Stomach smooth muscle (tissue), 2 donors: ENCODE measurements at regions not wholly inside any gene's neighbourhood (a gene's known extent, or its start where the extent isn't known, plus 50 kb on each side); places are given as distances from the start of the nearest gene placed in this dataset.

Source experiments
- H3K27ac ChIP-seq: one replicate; pipeline ENCODE4 v1.7.0; 2013; ENCODE audit warnings: mild to moderate bottlenecking, low read length, inconsistent platforms
- H3K27me3 ChIP-seq, 2 donors: one replicate each; pipeline ENCODE4 v1.7.0; 2013; ENCODE audit warnings: low read length in 2 of 2; ENCODE audit not compliant: insufficient read depth in 2 of 2, control insufficient read depth in 1 of 2
- H3K36me3 ChIP-seq, 2 donors: one replicate each; pipeline ENCODE4 v1.7.0; 2013; ENCODE audit warnings: low read length in 2 of 2; ENCODE audit not compliant: control insufficient read depth in 2 of 2, insufficient read depth in 2 of 2
- H3K4me1 ChIP-seq: one replicate; pipeline ENCODE4 v1.7.0; 2013; ENCODE audit warnings: low read length; ENCODE audit not compliant: control insufficient read depth, insufficient read depth
- H3K4me3 ChIP-seq, 2 donors: one replicate each; pipeline ENCODE4 v1.7.0; 2013; ENCODE audit warnings: low read length in 2 of 2
- H3K9ac ChIP-seq, 2 donors: one replicate each; pipeline ENCODE4 v1.7.0; 2013; ENCODE audit warnings: low read length in 2 of 2, mild to moderate bottlenecking in 1 of 2
- H3K9me3 ChIP-seq, 2 donors: one replicate each; pipeline ENCODE4 v1.7.0; 2013; ENCODE audit warnings: low read length in 2 of 2; ENCODE audit not compliant: control insufficient read depth in 2 of 2
- donor health status: healthy.
- donor health status: Pancreatic carcinoma.

GRCh38 chr4:4775493-4776004, 83.9 kb upstream of the MSX1 start:
- no peaks in the 10 kb centered on the region for H3K36me3 ChIP-seq
- no peak overlapping the region for H3K4me3 ChIP-seq
- H3K9me3 ChIP-seq = peaks cover 9 to 11% of the 10 kb centered on the region in 2 donors
- no peaks in the 10 kb centered on the region for H3K4me1 ChIP-seq
- peaks cover 0 to 2% of the 10 kb centered on the region in 2 donors for H3K27me3 ChIP-seq
- H3K9ac ChIP-seq = no peak overlapping the region
- no peak overlapping the region for H3K27ac ChIP-seq

GRCh38 chr4:4772534-4772933, 86.9 kb upstream of the MSX1 start:
- no peak overlapping the region for H3K27ac ChIP-seq
- H3K36me3 ChIP-seq = no peaks in the 10 kb centered on the region
- H3K9ac ChIP-seq = no peak overlapping the region
- H3K4me1 ChIP-seq = no peaks in the 10 kb centered on the region
- H3K9me3 ChIP-seq = peaks cover 0 to 3% of the 10 kb centered on the region in 2 donors
- no peak overlapping the region for H3K4me3 ChIP-seq
- no peaks in the 10 kb centered on the region for H3K27me3 ChIP-seq

GRCh38 chr4:4771160-4771559, 88.3 kb upstream of the MSX1 start:
- Histone ChIP-seq H3K27me3 (no peaks in the 10 kb centered on the region), H3K9ac (no peak overlapping the region), H3K4me1 (no peaks in the 10 kb centered on the region), H3K27ac (no peak overlapping the region), H3K9me3 (peaks cover 4 to 8% of the 10 kb centered on the region in 2 donors), H3K36me3 (no peaks in the 10 kb centered on the region), H3K4me3 (no peak overlapping the region)

DNA sequence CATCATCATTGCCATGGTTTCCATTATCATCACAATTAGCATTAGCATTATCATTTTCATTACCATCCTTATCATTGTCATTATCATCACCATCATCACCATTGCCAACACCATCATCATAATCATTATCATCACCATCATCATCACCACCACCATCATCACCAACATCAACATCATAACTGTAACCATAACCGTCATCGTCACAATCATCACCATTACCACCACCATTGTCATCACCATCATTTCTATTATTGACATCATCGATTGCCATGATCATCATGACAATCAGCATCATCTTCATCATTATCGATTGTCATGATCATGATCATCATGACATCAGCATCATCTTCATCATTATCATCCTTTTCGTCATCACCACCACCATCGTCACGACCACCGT, 88.9 kb upstream of the MSX1 start:
- Histone ChIP-seq H3K9me3 (peaks cover 4 to 8% of the 10 kb centered on the region in 2 donors), H3K27me3 (no peaks in the 10 kb centered on the region), H3K4me1 (no peaks in the 10 kb centered on the region), H3K27ac (no peak overlapping the region), H3K36me3 (no peaks in the 10 kb centered on the region), H3K9ac (no peak overlapping the region), H3K4me3 (no peak overlapping the region)

- peaks cover 6 to 9% of the 10 kb centered on the region in 2 donors for H3K27me3 ChIP-seq
- H3K9ac ChIP-seq = no peak overlapping the region
- H3K4me1 ChIP-seq = no peaks in the 10 kb centered on the region
- H3K4me3 ChIP-seq = no peak overlapping the region
- no peaks in the 10 kb centered on the region for H3K36me3 ChIP-seq
- peaks cover 4 to 10% of the 10 kb centered on the region in 2 donors for H3K9me3 ChIP-seq
- H3K27ac ChIP-seq = no peak overlapping the region
These were observed 92.9 kb upstream of the MSX1 start for GRCh38 chr4:4766564-4766963.

GRCh38 chr4:4765811-4766210, 93.7 kb upstream of the MSX1 start:
- Histone ChIP-seq H3K9me3 (peaks cover 4 to 10% of the 10 kb centered on the region in 2 donors), H3K36me3 (no peaks in the 10 kb centered on the region), H3K4me1 (no peaks in the 10 kb centered on the region), H3K4me3 (no peak overlapping the region), H3K27me3 (peaks cover 6 to 9% of the 10 kb centered on the region in 2 donors), H3K27ac (no peak overlapping the region), H3K9ac (no peak overlapping the region)

DNA sequence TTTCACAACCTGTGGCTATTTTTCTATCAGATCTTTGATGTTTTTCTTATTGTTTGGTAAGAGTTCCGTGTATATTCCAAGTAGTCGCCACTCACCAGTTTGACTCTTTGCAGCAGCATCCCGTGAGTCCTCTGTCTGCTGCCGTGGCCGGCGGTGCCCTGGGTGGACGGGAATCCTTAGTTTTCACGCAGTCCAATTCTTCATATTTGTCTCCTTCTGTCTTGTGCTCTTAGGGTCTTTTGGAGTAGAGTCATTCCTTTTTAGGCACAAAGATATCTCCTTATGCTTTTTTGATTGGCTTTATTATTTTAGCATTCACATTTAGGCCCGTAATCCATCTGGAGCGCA, 94.9 kb upstream of the MSX1 start:
- Histone ChIP-seq H3K4me1 (no peaks in the 10 kb centered on the region), H3K36me3 (no peaks in the 10 kb centered on the region), H3K27me3 (peaks cover 6 to 9% of the 10 kb centered on the region in 2 donors), H3K4me3 (no peak overlapping the region), H3K9me3 (peaks cover 4 to 10% of the 10 kb centered on the region in 2 donors), H3K9ac (no peak overlapping the region), H3K27ac (no peak overlapping the region)

DNA sequence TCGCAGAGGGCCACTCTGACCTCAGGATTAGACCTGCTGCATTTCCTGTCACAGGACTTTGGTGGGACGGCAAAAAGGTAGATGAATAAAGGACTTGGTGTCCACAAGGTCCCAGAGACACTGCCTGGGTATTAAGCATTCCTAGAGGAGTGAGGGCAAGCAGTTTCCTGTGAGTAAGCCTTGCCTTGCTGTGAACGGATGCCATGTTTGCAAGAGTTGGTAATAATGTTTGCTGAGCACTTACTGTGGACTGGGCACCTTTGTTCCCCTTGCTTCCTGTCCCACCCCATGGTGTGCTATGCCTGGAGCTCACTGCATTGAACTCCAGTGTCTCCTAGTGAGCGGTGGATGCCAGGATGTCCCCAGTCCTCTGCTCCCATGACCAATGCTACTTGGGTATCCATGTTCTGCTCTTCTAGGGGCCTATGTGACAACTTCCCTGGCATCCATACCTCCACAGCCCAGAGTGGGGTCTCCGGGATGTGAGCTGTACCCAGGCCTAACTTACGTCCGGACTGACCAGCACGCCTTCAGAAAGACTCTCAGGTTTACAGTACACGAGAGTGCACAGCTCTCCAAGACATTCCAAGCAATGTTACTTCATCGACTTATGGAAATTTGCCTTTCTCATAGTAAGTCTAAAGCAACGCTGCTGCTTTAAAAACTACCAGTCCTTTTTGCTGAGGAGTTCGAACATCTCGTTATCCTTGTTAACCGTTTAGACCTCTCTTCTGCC, 95.5 kb upstream of the MSX1 start:
- no peak overlapping the region for H3K4me3 ChIP-seq
- H3K9ac ChIP-seq = no peak overlapping the region
- no peak overlapping the region for H3K27ac ChIP-seq
- peaks cover 4 to 10% of the 10 kb centered on the region in 2 donors for H3K9me3 ChIP-seq
- peaks cover 6 to 9% of the 10 kb centered on the region in 2 donors for H3K27me3 ChIP-seq
- no peaks in the 10 kb centered on the region for H3K36me3 ChIP-seq
- H3K4me1 ChIP-seq = no peaks in the 10 kb centered on the region

DNA sequence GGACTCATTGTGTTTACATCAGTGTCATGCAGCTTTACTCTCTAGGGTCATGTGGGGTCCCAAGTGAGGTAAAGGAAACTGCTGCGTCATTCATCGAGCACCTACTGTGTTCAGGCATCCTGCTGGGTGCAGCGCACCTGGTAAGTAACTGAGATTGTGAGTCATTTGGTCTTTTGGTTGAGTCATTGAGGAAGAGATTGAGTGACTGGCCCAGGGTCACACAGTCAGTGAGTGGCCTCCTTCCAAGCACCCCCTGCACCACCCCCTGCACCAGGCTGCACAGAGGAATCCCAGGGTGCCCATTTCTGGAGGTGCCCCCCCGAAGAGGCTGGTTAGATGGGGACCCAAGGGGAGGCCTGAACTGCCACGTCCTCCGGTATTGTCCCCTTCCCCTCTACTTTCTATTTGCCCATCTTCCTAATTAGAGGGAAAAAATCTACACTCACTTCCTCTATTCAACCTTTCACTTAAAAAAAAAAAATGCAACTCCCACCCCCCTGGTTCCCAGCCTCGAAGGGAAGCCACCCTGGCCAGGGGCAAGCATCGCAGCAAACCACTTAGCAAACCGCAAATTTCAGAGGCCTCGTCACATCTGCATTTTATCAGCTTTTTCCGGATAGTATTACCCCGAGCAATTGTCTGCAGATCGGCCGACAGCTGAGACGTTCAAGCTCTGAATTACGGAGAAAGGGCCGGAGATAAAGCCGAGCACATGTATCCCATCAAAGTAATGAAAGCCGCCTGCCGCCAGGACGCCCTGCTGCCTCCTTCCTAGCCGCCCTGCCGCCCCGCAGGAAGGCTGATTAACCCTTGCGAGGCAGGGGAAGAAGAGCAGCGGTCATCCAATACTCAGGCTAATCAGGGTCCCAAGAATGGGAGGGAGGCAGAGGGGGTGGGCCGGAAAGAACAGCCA, 96.3 kb upstream of the MSX1 start:
- Histone ChIP-seq H3K9me3 (peaks cover 4 to 10% of the 10 kb centered on the region in 2 donors), H3K9ac (no peak overlapping the region), H3K4me1 (no peaks in the 10 kb centered on the region), H3K27ac (no peak overlapping the region), H3K4me3 (no peak overlapping the region), H3K36me3 (no peaks in the 10 kb centered on the region), H3K27me3 (peaks cover 6 to 9% of the 10 kb centered on the region in 2 donors)

DNA sequence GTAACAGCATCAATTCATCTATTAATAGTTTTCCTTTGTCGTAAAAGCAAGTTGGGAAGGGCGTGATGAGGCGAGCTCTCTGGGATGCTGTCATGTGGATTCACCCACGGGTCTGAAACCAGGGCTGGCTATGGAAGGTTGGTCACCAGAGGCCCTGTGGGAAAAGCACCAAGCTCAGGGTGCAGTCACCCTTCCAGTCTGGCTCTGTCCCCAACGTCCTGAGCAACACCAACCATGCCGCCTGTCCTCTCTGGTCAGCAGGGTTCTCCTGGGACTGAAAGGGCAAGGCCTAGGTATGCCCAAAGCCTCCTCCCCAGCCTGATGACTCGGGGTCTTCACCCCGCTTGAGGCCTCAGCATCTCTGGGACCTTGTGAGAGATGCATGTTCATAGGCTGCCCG, 97.2 kb upstream of the MSX1 start:
- Histone ChIP-seq H3K4me3 (no peak overlapping the region), H3K36me3 (no peaks in the 10 kb centered on the region), H3K27me3 (peaks cover 6 to 9% of the 10 kb centered on the region in 2 donors), H3K9ac (no peak overlapping the region), H3K4me1 (no peaks in the 10 kb centered on the region), H3K9me3 (peaks cover 4 to 10% of the 10 kb centered on the region in 2 donors), H3K27ac (no peak overlapping the region)
